ENCODE measurements at regions not wholly inside any gene's neighbourhood (a gene's known extent, or its start where the extent isn't known, plus 50 kb on each side); places are given as distances from the start of the nearest gene placed in this dataset.

DNA sequence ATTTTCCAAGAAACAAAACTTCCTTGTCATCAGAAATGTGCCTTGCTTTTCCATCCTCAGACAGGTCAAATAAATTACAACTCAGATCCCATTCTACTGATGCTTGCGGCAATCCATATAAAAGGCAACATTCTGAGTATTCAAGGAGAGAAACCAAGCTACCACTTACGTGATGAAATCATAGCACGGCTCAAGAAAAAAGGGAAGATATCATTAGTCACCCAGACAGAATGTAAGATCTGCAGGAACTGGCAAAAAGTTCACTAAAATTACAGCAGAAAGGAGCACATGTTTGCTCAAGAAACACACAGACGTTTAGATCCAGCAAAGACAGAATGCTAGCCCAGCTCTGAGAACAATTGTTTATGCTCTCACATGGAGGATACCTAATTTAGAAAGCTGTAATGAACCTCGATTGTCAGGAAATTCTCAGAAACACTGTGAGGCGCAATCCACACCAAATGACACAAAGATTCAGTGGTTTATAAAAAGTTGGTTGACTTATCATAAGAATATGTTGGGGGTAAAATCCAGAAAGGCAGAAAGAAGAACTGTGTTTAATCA, 304.2 kb downstream of the ADGRG6 start:
- ChIA-PET POLR2A (no interaction called here), CTCF (no interaction called here)
- Histone ChIP-seq H3K27me3 (replicated peaks in 1 of 4; ENCODE audit: control extremely low read depth in 1 of 4, control insufficient read depth in 3 of 4, insufficient read depth in 4 of 4, low read length in 3 of 4) (no peaks in the 10 kb centered on the region), H3K27ac (ENCODE audit: low read length in 2 of 2) (no peak overlapping the region), H2AFZ (ENCODE audit: insufficient read depth, low read depth, low read length, poor library complexity, severe bottlenecking) (peak overlapping the region; percentile 17), H4K20me1 (ENCODE audit: control insufficient read depth, insufficient read depth, low read length, poor library complexity, severe bottlenecking) (no peaks in the 10 kb centered on the region), H3K9me3 (ENCODE audit: control extremely low read depth in 1 of 3, control insufficient read depth in 2 of 3, insufficient read depth in 1 of 3, low read length in 2 of 3) (no peaks in the 10 kb centered on the region), H3K4me3 (ENCODE audit: control extremely low read depth in 1 of 5, extremely low read depth in 1 of 5, insufficient read depth in 1 of 5, low read depth in 2 of 5, low read length in 4 of 5) (no peak overlapping the region), H3K36me3 (replicated peaks in 1 of 2; ENCODE audit: control extremely low read depth in 1 of 2, control insufficient read depth in 1 of 2, extremely low read depth in 1 of 2, insufficient read depth in 2 of 2, low read length in 1 of 2) (no peaks in the 10 kb centered on the region), H3K9ac (ENCODE audit: low read length) (no peak overlapping the region), H3K4me2 (replicated peaks; ENCODE audit: low read depth, low read length, poor library complexity, severe bottlenecking) (no peak overlapping the region), H3K4me1 (ENCODE audit: control insufficient read depth in 2 of 2, insufficient read depth in 2 of 2, low read length in 2 of 2) (peaks cover 0 to 6% of the 10 kb centered on the region in 2 donors), H3K79me2 (ENCODE audit: control insufficient read depth, insufficient read depth, low read length) (no peaks in the 10 kb centered on the region)
- Mint-ChIP-seq H3K4me1 (peaks cover 10% of the 10 kb centered on the region), H3K9me3 (ENCODE audit: insufficient read depth) (no peaks in the 10 kb centered on the region), H3K27me3 (peaks cover 17% of the 10 kb centered on the region), H3K4me3 (no peak overlapping the region), H3K27ac (no peak overlapping the region)
- ATAC-seq (ENCODE audit: low read depth) = no peak
- TF ChIP-seq EZH2 (IDR thresholded peaks at IDR 0.05; ENCODE audit: borderline replicate concordance, insufficient read depth, low read depth, low read length, poor library complexity, severe bottlenecking) = no peak
- TF ChIP-seq, protein P1, sequence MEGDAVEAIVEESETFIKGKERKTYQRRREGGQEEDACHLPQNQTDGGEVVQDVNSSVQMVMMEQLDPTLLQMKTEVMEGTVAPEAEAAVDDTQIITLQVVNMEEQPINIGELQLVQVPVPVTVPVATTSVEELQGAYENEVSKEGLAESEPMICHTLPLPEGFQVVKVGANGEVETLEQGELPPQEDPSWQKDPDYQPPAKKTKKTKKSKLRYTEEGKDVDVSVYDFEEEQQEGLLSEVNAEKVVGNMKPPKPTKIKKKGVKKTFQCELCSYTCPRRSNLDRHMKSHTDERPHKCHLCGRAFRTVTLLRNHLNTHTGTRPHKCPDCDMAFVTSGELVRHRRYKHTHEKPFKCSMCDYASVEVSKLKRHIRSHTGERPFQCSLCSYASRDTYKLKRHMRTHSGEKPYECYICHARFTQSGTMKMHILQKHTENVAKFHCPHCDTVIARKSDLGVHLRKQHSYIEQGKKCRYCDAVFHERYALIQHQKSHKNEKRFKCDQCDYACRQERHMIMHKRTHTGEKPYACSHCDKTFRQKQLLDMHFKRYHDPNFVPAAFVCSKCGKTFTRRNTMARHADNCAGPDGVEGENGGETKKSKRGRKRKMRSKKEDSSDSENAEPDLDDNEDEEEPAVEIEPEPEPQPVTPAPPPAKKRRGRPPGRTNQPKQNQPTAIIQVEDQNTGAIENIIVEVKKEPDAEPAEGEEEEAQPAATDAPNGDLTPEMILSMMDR (IDR thresholded peaks at IDR 0.05) = no peak
- intact Hi-C loops (cut with micrococcal nuclease) = no loop called here
- no peak for DNase-seq
- 24% methylated on average over 4 of the region's 6 CpGs for WGBS (ENCODE audit: insufficient coverage)

DNA sequence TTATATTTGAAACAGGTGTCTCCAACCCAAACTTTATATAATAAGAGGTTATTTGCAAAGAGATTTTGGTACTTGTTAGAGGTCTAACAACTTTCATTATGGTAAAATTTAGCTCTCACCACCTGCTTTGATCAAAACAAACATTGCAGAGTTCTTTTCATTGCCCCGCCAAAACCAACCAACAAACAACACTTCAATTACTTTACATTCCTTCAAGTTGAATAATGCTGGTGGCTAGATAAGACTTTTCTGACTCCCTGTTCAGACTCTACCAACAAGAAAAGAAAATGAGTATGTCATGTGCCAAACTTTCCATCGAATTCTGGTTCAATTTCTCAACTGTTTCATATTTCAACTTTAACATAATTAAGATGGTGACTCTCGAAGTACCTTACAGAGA, 311.1 kb downstream of the ADGRG6 start:
- POLR2A ChIA-PET = no interaction called here
- Histone ChIP-seq H3K9me3 (ENCODE audit: control extremely low read depth in 1 of 3, control insufficient read depth in 2 of 3, insufficient read depth in 1 of 3, low read length in 2 of 3) (peaks cover 0 to 4% (median 3%) of the 10 kb centered on the region in 3 donors), H4K20me1 (ENCODE audit: control insufficient read depth, insufficient read depth, low read length, poor library complexity, severe bottlenecking) (no peaks in the 10 kb centered on the region), H3K4me3 (ENCODE audit: control extremely low read depth in 1 of 5, extremely low read depth in 1 of 5, insufficient read depth in 1 of 5, low read depth in 2 of 5, low read length in 4 of 5) (no peak overlapping the region), H2AFZ (ENCODE audit: insufficient read depth, low read depth, low read length, poor library complexity, severe bottlenecking) (no peak overlapping the region), H3K4me2 (replicated peaks; ENCODE audit: low read depth, low read length, poor library complexity, severe bottlenecking) (no peak overlapping the region), H3K27ac (ENCODE audit: low read length in 2 of 2) (no peak overlapping the region), H3K36me3 (replicated peaks in 1 of 2; ENCODE audit: control extremely low read depth in 1 of 2, control insufficient read depth in 1 of 2, extremely low read depth in 1 of 2, insufficient read depth in 2 of 2, low read length in 1 of 2) (no peaks in the 10 kb centered on the region), H3K79me2 (ENCODE audit: control insufficient read depth, insufficient read depth, low read length) (no peaks in the 10 kb centered on the region), H3K4me1 (ENCODE audit: control insufficient read depth in 2 of 2, insufficient read depth in 2 of 2, low read length in 2 of 2) (no peaks in the 10 kb centered on the region), H3K27me3 (replicated peaks in 1 of 4; ENCODE audit: control extremely low read depth in 1 of 4, control insufficient read depth in 3 of 4, insufficient read depth in 4 of 4, low read length in 3 of 4) (peaks cover 0 to 3% (median 0%) of the 10 kb centered on the region in 4 experiments), H3K9ac (ENCODE audit: low read length) (no peak overlapping the region)
- peaks cover 7% of the 10 kb centered on the region for H3K27me3 Mint-ChIP-seq
- no peak for DNase-seq
- no peaks in the 10 kb centered on the region for H3K9me3 Mint-ChIP-seq (ENCODE audit: insufficient read depth)
- CTCF ChIA-PET = no interaction called here
- no peak overlapping the region for H3K27ac Mint-ChIP-seq
- ATAC-seq (ENCODE audit: low read depth) = no peak
- no peaks in the 10 kb centered on the region for H3K4me1 Mint-ChIP-seq
- WGBS (ENCODE audit: insufficient coverage) = no CpG with 5 or more reads among the region's 3 CpGs
- no peak overlapping the region for H3K4me3 Mint-ChIP-seq
- TF ChIP-seq, protein P1 (IDR thresholded peaks at IDR 0.05) = no peak
- TF ChIP-seq EZH2 (IDR thresholded peaks at IDR 0.05; ENCODE audit: borderline replicate concordance, insufficient read depth, low read depth, low read length, poor library complexity, severe bottlenecking) = no peak
- intact Hi-C loops (cut with micrococcal nuclease) = no loop called here
